ENCODE measurements at regions not wholly inside any gene's neighbourhood (a gene's known extent, or its start where the extent isn't known, plus 50 kb on each side); places are given as distances from the start of the nearest gene placed in this dataset.

DNA sequence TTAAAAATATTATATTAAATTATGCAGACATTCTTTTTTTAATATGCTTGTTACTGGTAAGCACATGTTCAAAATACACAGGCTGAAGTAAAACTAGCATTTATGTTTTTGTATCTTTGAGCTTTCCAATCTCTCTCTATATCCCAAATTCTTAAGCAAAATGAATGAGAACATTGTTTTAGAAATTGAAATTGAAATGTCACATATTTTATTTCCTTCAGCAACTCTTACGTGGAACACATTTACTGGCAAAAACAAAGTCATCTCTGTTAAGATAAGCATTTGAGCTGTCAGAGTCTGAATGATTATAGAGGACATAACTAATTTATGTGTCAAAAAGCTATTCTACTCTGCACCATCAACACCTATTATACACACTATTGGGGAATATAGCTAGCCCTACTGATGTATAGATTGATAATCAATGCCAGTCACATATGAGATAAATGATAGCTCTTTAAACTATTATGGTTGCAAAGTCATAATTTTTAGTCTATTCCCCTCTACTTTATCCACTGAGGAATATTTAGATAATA, 535.4 kb upstream of the BCHE start:
- DNase-seq (ENCODE audit: low read depth in 4 of 4, low spot score in 2 of 4): no peak

GRCh38 chr3:166367947-166368533, 530.8 kb upstream of the BCHE start:
- peak in 1 of 4 donors; percentile 2 for DNase-seq (ENCODE audit: low read depth in 4 of 4, low spot score in 2 of 4)

DNA sequence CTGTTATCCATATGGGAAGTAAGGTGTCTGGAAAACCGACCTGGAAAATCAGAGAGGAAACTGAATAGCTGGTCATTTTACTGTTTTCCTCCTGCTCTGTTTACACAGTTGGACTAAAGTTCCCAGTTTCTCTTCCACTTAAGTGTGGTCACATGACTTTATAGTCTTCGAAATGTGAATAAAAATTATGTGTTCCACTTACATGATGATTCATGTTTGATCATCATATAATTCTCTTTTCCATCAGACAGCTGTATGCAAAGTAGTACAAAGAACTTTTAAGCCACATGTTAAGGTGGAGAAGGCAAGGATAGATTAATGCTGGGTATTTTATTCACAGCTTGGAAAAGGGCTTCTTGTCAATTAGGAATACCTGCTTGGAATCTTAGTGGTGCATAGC, 525.5 kb upstream of the BCHE start:
- no peak for DNase-seq (ENCODE audit: low read depth in 4 of 4, low spot score in 2 of 4)

DNA sequence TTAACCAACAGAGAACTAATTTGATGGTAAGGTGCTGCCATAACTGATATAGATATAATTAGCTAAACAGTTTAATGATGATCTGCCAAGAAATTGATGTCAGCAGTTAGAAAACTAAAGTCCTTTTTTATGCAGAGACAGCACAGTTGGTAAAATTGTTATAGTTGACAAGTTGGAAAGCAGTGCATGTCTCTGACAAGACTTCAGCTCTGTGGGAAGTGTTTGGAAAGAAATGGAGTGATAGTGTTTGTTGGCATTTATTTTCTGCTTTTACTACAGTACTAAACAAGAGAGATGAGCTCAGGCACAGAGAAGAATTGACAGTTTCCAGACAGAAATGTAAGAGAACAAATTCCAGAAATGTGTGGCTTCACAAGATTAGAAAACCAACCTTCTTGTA, 523.5 kb upstream of the BCHE start:
- DNase-seq (ENCODE audit: low read depth in 4 of 4, low spot score in 2 of 4): no peak

- no peak for DNase-seq (ENCODE audit: low read depth in 4 of 4, low spot score in 2 of 4)
Measured at GRCh38 chr3:166351461-166351860, 514.2 kb upstream of the BCHE start.

DNA sequence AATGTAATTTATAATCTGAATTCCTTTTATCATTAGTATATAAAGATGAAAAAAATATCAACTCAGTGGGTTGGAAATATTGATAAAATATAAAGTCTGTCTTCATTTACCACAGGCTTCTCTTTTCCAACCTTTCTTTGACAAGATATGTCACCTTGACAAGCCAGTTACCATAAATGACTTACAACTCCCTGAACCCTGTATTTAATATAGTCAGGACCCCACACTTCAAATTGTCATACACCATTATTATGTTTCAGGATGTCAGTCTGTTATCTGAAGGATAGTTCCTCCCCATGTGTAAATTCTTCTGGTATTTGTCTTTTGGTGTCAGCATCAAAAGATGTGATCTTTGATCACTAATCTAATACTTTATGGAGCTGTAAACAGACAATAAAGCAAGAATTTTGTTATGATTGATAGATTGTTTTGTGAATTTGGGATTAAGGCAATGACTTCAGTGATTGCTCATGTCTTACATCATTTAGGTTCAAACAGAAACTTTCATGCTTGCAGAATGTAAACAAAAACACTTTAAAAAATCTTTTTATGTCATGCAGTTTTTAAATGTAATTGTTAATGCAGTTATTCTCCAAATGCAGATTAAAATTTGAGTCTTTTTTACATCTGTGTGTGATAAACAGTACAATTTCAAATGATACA, 503.5 kb upstream of the BCHE start:
- DNase-seq (ENCODE audit: low read depth in 4 of 4, low spot score in 2 of 4): no peak

DNA sequence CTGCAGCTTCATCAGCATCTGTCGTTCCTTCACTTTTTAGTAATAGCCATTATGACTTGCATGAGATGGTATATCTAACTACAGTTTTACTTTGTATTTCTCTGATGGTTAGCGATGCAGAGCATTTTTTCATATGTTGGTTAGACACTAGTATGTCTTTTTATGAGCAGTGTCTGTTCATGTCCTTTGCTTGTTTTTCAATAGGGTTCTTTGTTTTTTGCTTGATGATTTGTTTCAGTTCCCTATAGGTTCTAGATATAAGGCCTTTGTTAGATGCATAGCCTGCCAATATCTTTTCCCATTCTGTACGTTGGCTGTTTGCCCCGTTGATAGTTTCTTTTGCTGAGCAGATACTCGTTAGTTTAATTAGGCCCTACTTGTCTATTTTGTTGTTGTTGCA, 487.2 kb upstream of the BCHE start:
- no peak for DNase-seq (ENCODE audit: low read depth in 4 of 4, low spot score in 2 of 4)

DNA sequence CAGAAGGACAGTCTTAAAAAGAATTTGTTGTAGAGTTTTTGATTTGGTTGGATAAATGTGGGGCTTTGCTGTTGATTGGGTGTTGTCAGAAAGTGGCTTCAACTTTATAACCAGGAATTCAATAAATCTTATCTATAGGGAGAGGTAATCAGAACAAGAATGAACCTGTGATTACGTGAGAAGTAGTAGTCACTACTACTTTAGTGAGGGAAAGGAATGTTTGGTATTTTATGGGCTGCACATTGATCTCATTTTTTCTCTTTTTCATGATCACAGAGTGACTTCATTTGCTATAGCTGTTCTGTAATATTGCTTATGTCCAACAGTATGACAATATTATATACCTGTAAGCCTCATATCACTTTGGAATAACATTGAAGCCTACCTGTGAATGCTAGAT, 485.2 kb upstream of the BCHE start:
- DNase-seq (ENCODE audit: low read depth in 4 of 4, low spot score in 2 of 4): no peak

- no peak for DNase-seq (ENCODE audit: low read depth in 4 of 4, low spot score in 2 of 4)
Measured at GRCh38 chr3:166307756-166308350, 470.6 kb upstream of the BCHE start.

DNA sequence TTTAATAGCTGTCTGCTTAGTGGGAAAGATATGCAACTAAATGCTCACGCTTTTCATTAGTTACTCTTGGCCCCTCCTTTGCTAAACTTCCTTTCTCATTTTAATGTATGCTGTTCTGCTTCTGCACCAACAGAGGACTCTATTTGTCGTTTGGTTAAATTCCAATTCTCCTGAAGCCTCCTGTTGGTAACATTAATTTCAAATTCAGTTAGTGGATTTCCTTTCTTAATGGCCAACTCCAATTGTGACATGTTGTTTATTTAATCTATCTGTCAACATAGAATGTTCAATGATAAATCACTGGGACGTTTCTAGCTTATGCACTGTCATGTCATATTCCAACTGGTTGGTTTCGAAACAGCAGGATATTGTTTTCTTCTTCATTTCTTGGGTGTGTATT, 467.4 kb upstream of the BCHE start:
- no peak for DNase-seq (ENCODE audit: low read depth in 4 of 4, low spot score in 2 of 4)

DNA sequence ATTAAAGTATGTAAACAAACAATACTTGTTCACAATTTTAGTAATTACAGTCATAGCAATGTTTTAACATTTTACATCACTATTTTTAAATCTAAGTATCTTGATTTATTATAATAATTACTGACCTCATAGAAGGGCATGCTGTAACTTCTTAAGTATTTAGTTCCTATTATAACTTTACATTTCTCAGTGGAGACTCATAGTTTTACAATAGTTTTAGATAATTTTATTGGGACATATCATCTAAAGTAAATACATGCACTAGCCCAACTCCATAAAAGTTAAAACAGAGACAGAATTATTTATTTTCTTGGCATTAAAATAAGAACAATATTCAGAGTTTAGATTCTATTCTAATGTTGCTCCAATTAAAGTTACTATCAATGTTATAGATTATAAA, 466.5 kb upstream of the BCHE start:
- DNase-seq (ENCODE audit: low read depth in 4 of 4, low spot score in 2 of 4): no peak

GRCh38 chr3:166302331-166302730, 465.1 kb upstream of the BCHE start:
- DNase-seq (ENCODE audit: low read depth in 4 of 4, low spot score in 2 of 4): no peak

GRCh38 chr3:166296179-166296783, 459.1 kb upstream of the BCHE start:
- no peak for DNase-seq (ENCODE audit: low read depth in 4 of 4, low spot score in 2 of 4)

DNA sequence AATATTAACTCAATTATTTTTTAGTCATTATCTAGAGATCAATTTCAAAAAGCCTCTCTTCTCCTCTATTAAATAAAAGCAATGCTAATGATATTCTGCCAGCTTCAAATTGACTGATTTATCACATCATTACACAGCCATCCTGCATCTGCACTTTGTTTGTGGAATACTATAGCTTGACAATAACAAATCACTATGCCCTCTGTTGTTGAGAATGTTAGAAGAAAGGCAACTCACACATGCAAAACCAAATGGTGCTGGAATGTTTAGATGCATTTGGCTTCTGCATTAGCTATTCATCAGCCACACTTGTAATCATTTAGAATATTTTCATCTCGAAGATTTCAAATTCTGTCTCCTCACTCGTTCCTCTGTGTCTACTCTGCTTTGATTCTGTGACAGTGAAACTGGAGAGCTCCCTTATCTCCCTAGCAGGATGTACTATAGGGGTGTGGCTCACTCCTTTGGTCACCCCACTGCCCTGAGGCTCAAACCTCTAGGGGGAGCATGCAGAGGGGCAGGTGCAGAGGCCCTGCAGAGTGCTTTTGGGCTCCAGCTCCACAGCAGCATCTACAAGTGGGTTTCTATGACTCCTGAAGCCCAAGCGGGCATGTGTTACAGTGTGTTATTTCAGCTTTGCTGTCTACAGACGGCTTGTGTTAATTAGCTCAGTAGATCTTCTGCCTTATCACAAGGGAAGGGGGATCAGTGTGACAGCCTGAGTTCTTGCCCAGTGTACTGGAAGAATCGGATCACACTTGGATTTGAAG, 454.1 kb upstream of the BCHE start:
- DNase-seq (ENCODE audit: low read depth in 4 of 4, low spot score in 2 of 4): no peak

GRCh38 chr3:166285001-166285400, 447.8 kb upstream of the BCHE start:
- no peak for DNase-seq (ENCODE audit: low read depth in 4 of 4, low spot score in 2 of 4)

DNA sequence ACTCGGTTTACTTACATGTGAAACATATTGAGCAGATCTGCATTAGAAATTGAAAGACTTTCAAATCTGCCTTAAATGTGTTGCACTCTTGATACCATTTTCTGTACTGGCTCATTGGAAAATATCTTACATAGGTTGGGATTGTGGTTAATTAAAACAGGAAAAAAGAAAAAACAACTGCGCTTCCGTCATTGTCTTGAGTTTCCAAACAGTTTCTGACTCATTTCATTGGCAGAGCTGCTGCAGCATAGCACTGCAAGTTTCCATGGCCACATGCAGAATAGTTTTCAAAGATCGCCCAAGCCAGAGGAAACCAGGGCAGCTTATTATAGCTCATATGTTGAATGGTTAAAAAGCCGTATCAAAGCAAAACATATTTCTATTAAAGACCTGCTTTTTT, 446.6 kb upstream of the BCHE start:
- no peak for DNase-seq (ENCODE audit: low read depth in 4 of 4, low spot score in 2 of 4)

DNA sequence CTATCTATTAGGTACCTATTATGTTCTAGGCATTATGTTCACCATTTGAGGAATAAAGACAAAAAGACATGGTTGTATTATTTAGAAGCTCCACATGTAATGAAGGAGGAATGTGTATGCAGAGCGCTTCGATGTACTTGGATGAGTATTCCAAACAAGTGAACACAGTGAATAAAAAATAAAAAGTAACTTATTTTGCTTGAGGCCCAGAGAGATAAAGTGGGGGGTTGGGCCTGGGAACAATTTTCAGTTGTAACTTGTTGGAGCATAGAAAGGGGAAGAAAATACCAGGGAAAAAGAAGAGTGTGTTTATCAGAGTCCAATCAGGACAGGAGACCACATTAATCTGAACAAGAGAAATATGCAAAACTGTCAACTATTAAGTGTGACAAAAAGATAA, 445.7 kb upstream of the BCHE start:
- no peak for DNase-seq (ENCODE audit: low read depth in 4 of 4, low spot score in 2 of 4)

DNA sequence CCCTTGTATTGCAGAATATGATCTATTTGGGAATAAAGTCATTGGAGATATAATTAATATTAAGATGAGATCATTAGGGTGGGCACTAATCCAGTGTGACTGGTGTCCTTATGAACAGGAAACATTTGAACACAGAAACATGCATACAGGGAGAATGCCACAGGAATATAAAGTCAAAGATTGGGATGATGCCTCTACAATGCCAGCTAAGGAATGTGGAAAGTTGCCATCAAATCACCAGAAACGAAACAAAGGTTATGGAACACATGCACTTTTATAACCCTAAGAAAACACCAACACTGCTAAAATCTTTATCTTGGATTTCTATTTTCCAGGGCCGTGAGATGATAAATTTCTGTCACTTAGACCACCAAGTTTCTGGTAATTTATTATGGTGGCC, 442.4 kb upstream of the BCHE start:
- no peak for DNase-seq (ENCODE audit: low read depth in 4 of 4, low spot score in 2 of 4)

DNA sequence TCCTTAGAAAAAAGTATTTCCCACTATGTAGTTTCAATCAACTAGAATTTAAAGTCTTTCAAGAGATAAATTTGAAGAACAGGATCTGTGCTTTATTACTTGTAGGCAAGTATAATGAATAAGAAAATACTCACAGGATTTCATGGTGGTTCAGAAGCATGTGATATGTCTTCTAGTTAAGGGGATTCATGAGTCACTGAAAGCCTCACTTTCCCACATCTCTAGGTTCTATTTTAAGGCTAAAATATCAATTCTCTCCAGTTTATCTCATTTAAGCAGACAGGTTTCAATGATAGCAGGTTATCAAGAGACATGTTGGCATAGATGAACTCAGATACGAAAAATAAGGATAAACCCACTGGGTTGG, 437.8 kb upstream of the BCHE start:
- DNase-seq (ENCODE audit: low read depth in 4 of 4, low spot score in 2 of 4): no peak

GRCh38 chr3:166274351-166275023, 437.3 kb upstream of the BCHE start:
- no peak for DNase-seq (ENCODE audit: low read depth in 4 of 4, low spot score in 2 of 4)

GRCh38 chr3:166270429-166270828, 433.2 kb upstream of the BCHE start:
- DNase-seq (ENCODE audit: low read depth in 4 of 4, low spot score in 2 of 4): no peak

Data from left renal cortex interstitium (tissue), 4 donors.